Neural cell (in vitro differentiated cells): ENCODE measurements at regions not wholly inside any gene's neighbourhood (a gene's known extent, or its start where the extent isn't known, plus 50 kb on each side); places are given as distances from the start of the nearest gene placed in this dataset.

Experiments used
- H2AFZ ChIP-seq: fragments of 200-600, 300-800 bp; sonication (generic), shearing (Covaris generic); 2 replicates; pipeline ENCODE4 v1.6.0; 2014; ENCODE audit warnings: low read depth, mild to moderate bottlenecking, antibody characterized with exemption, low read length, moderate library complexity
- H3F3A ChIP-seq: fragments of 200-600 bp; shearing (Covaris generic); 2 replicates; pipeline ENCODE4 v1.6.1; 2016; ENCODE audit warnings: mild to moderate bottlenecking, moderate library complexity, mixed read lengths, antibody characterized with exemption, low read length; ENCODE audit not compliant: insufficient read depth, poor library complexity, severe bottlenecking
- H3K27ac ChIP-seq: fragments of 200-600, 300-800 bp; sonication (generic), shearing (Covaris generic); 2 replicates; pipeline ENCODE4 v1.5.1; 2014; ENCODE audit warnings: mild to moderate bottlenecking, low read length, moderate library complexity
- H3K27me3 ChIP-seq: fragments of 300-800, 200-600 bp; sonication (generic), shearing (Covaris generic); 2 replicates; pipeline ENCODE4 v1.6.0; 2014; ENCODE audit warnings: mild to moderate bottlenecking, low read depth, low read length, moderate library complexity; ENCODE audit not compliant: insufficient read depth
- H3K36me3 ChIP-seq: fragments of 300-800, 200-600 bp; sonication (generic), shearing (Covaris generic); 2 replicates; pipeline ENCODE4 v1.5.1; 2014; ENCODE audit warnings: mild to moderate bottlenecking, antibody characterized with exemption, low read length, moderate library complexity; ENCODE audit not compliant: insufficient read depth
- H3K4me2 ChIP-seq: fragments of 300-800, 200-600 bp; sonication (generic), shearing (Covaris generic); 2 replicates; pipeline ENCODE4 v1.6.0; 2014; ENCODE audit warnings: mild to moderate bottlenecking, low read length
- H3K4me3 ChIP-seq: fragments of 300-800, 200-600 bp; sonication (generic), shearing (Covaris generic); 2 replicates; pipeline ENCODE4 v1.5.1; 2014; ENCODE audit warnings: mild to moderate bottlenecking, low read length, moderate library complexity
- H3K79me2 ChIP-seq: fragments of 200-600 bp; shearing (Covaris generic); replicated peaks from 2 replicates; pipeline ENCODE4 v1.6.0; 2014; ENCODE audit warnings: mild to moderate bottlenecking, low read length, moderate library complexity; ENCODE audit not compliant: insufficient read depth
- H3K9ac ChIP-seq: fragments of 300-800, 200-600 bp; sonication (generic), shearing (Covaris generic); 2 replicates; pipeline ENCODE4 v1.6.1; 2016; ENCODE audit warnings: mild to moderate bottlenecking, low read length, mixed read lengths
- H3K9me2 ChIP-seq: fragments of 200-600 bp; shearing (Covaris generic); 2 replicates; pipeline ENCODE4 v1.6.1; 2016; ENCODE audit warnings: mild to moderate bottlenecking, low read length, mixed read lengths; ENCODE audit not compliant: insufficient read depth
- H3K9me3 ChIP-seq: fragments of 200-600, 300-800 bp; sonication (generic), shearing (Covaris generic); 2 replicates; pipeline ENCODE4 v1.6.1; 2016; ENCODE audit warnings: mild to moderate bottlenecking, mixed run types, low read length, moderate library complexity, mixed read lengths
- H4K20me1 ChIP-seq: fragments of 200-600 bp; shearing (Covaris generic); 2 replicates; pipeline ENCODE4 v1.6.1; 2016; ENCODE audit warnings: mild to moderate bottlenecking, mixed run types; ENCODE audit not compliant: insufficient read depth
- EP300 ChIP-seq: fragments of 450-650 bp; conservative IDR thresholded peaks from 2 replicates; pipeline ENCODE4 v1.6.1; 2014; ENCODE audit warnings: antibody characterized with exemption, mild to moderate bottlenecking, moderate library complexity; ENCODE audit not compliant: poor library complexity, severe bottlenecking
- EZH2 ChIP-seq: fragments of 200-600, 300-800 bp; shearing (Covaris generic), sonication (generic); IDR thresholded peaks from 2 replicates; pipeline ENCODE4 v1.6.1; 2014; ENCODE audit warnings: antibody characterized with exemption, low read length, borderline replicate concordance, mild to moderate bottlenecking; ENCODE audit not compliant: insufficient read depth, poor library complexity, severe bottlenecking
- MXI1 ChIP-seq: fragments of 450-650 bp; conservative IDR thresholded peaks from 2 replicates; pipeline ENCODE4 v1.6.1; 2014; ENCODE audit warnings: antibody characterized with exemption, mild to moderate bottlenecking; ENCODE audit not compliant: poor library complexity, severe bottlenecking
- POLR2AphosphoS5 ChIP-seq: IDR thresholded peaks from 2 replicates; pipeline ENCODE4 v1.6.1; 2012
- RAD21 ChIP-seq: fragments of 450-650 bp; conservative IDR thresholded peaks from 2 replicates; pipeline ENCODE4 v1.6.1; 2014; ENCODE audit warnings: antibody characterized with exemption, mild to moderate bottlenecking, moderate library complexity
- SMC3 ChIP-seq: fragments of 450-650 bp; conservative IDR thresholded peaks from 2 replicates; pipeline ENCODE4 v1.6.1; 2014; ENCODE audit warnings: antibody characterized with exemption, mild to moderate bottlenecking, moderate library complexity; ENCODE audit not compliant: poor library complexity
- TAF1 ChIP-seq: IDR thresholded peaks from 2 replicates; pipeline ENCODE4 v1.6.1; 2012; ENCODE audit warnings: low read depth
- TF ChIP-seq, protein P1 (sequence below): IDR thresholded peaks from 2 replicates; pipeline ENCODE4 v1.6.1; 2012; ENCODE audit warnings: borderline replicate concordance
- TF ChIP-seq, protein P2 (sequence below): fragments of 450-650 bp; IDR thresholded peaks from 2 replicates; pipeline ENCODE4 v1.5.1; 2014; ENCODE audit warnings: antibody characterized with exemption, mild to moderate bottlenecking, moderate library complexity; ENCODE audit not compliant: poor library complexity, severe bottlenecking

DNA sequence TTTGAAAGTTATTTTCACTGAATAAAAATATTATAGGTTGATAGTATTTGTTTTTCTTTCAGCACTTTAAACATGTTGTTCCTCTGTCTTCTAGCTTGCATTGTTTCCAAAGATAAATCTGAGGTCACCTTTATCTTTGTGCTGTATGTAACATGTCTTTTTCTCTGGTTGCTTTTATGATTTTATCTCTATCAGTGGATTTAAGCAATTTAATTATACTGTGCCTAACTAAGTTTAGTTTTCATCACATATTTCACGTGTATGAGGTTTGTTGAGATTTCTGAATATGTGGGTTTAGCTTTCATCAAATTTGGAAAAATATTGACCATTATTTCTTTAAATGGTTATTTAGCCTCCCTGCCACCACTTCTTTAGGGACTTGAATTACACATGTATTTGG lies 214.5 kb downstream of the SNX18 start:
- H3F3A ChIP-seq: no peaks in the 10 kb centered on the region
- H3K4me2 ChIP-seq: no peak overlapping the region
- H3K79me2 ChIP-seq: no peaks in the 10 kb centered on the region
- no peak overlapping the region for H3K9ac ChIP-seq
- H4K20me1 ChIP-seq: no peaks in the 10 kb centered on the region
- no peaks in the 10 kb centered on the region for H3K36me3 ChIP-seq
- H3K9me3 ChIP-seq: no peaks in the 10 kb centered on the region
- H3K27ac ChIP-seq: no peak overlapping the region
- no peak overlapping the region for H2AFZ ChIP-seq
- no peaks in the 10 kb centered on the region for H3K27me3 ChIP-seq
- TF ChIP-seq EZH2: no peak
- TF ChIP-seq, protein P1, sequence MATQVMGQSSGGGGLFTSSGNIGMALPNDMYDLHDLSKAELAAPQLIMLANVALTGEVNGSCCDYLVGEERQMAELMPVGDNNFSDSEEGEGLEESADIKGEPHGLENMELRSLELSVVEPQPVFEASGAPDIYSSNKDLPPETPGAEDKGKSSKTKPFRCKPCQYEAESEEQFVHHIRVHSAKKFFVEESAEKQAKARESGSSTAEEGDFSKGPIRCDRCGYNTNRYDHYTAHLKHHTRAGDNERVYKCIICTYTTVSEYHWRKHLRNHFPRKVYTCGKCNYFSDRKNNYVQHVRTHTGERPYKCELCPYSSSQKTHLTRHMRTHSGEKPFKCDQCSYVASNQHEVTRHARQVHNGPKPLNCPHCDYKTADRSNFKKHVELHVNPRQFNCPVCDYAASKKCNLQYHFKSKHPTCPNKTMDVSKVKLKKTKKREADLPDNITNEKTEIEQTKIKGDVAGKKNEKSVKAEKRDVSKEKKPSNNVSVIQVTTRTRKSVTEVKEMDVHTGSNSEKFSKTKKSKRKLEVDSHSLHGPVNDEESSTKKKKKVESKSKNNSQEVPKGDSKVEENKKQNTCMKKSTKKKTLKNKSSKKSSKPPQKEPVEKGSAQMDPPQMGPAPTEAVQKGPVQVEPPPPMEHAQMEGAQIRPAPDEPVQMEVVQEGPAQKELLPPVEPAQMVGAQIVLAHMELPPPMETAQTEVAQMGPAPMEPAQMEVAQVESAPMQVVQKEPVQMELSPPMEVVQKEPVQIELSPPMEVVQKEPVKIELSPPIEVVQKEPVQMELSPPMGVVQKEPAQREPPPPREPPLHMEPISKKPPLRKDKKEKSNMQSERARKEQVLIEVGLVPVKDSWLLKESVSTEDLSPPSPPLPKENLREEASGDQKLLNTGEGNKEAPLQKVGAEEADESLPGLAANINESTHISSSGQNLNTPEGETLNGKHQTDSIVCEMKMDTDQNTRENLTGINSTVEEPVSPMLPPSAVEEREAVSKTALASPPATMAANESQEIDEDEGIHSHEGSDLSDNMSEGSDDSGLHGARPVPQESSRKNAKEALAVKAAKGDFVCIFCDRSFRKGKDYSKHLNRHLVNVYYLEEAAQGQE: no peak
- TF ChIP-seq SMC3: no peak
- no peak for TF ChIP-seq POLR2AphosphoS5
- TF ChIP-seq EP300: no peak
- TF ChIP-seq, protein P2, sequence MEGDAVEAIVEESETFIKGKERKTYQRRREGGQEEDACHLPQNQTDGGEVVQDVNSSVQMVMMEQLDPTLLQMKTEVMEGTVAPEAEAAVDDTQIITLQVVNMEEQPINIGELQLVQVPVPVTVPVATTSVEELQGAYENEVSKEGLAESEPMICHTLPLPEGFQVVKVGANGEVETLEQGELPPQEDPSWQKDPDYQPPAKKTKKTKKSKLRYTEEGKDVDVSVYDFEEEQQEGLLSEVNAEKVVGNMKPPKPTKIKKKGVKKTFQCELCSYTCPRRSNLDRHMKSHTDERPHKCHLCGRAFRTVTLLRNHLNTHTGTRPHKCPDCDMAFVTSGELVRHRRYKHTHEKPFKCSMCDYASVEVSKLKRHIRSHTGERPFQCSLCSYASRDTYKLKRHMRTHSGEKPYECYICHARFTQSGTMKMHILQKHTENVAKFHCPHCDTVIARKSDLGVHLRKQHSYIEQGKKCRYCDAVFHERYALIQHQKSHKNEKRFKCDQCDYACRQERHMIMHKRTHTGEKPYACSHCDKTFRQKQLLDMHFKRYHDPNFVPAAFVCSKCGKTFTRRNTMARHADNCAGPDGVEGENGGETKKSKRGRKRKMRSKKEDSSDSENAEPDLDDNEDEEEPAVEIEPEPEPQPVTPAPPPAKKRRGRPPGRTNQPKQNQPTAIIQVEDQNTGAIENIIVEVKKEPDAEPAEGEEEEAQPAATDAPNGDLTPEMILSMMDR: no peak
- no peak for TF ChIP-seq TAF1
- TF ChIP-seq MXI1: no peak
- no peak for TF ChIP-seq RAD21
- H3K9me2 ChIP-seq: no peaks in the 10 kb centered on the region
- no peak overlapping the region for H3K4me3 ChIP-seq

DNA sequence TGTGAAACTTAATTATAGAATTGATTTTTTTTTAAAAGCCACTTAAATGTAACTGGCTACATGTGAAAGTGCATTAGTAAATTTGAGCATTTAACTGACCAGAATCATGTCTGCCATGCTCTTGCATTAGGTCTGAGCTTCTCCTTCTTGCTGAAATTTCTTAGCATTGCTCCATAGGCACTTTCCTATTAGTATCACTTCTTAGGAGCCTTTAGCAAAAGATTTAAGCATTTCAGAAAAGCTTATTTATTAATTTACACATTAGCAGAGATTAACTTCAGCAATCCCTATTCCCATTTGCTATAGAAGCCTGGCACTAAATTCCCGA lies 211.0 kb downstream of the SNX18 start:
- H4K20me1 ChIP-seq: no peaks in the 10 kb centered on the region
- no peaks in the 10 kb centered on the region for H3K36me3 ChIP-seq
- no peaks in the 10 kb centered on the region for H3F3A ChIP-seq
- no peak overlapping the region for H3K4me2 ChIP-seq
- H3K79me2 ChIP-seq: no peaks in the 10 kb centered on the region
- no peak overlapping the region for H2AFZ ChIP-seq
- no peaks in the 10 kb centered on the region for H3K9me3 ChIP-seq
- H3K9ac ChIP-seq: no peak overlapping the region
- TF ChIP-seq POLR2AphosphoS5: no peak
- no peak for TF ChIP-seq TAF1
- H3K4me3 ChIP-seq: no peak overlapping the region
- no peaks in the 10 kb centered on the region for H3K9me2 ChIP-seq
- H3K27me3 ChIP-seq: no peaks in the 10 kb centered on the region
- no peak overlapping the region for H3K27ac ChIP-seq
